ENCODE measurements at regions not wholly inside any gene's neighbourhood (a gene's known extent, or its start where the extent isn't known, plus 50 kb on each side); places are given as distances from the start of the nearest gene placed in this dataset.

DNA sequence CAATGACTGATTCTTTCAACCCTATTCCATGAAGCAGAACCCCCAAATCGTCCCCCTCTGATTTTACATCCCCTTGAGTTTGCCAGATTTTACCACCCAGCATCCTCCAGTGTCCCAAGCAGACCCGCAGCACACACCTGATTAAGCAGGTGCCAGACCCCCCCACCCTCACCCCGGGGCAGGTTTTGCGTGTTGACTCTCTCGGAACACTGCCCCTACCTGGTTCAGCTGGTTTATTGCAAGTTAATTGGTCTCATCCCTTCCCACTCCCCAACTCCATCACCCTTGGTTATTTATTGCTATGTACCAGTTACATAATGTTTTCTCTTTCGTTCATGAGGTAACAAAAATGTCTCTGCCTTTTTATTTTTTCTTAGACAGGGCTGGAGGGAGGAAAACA, 258.4 kb downstream of the BCOR start:
- TF ChIP-seq, protein P1, sequence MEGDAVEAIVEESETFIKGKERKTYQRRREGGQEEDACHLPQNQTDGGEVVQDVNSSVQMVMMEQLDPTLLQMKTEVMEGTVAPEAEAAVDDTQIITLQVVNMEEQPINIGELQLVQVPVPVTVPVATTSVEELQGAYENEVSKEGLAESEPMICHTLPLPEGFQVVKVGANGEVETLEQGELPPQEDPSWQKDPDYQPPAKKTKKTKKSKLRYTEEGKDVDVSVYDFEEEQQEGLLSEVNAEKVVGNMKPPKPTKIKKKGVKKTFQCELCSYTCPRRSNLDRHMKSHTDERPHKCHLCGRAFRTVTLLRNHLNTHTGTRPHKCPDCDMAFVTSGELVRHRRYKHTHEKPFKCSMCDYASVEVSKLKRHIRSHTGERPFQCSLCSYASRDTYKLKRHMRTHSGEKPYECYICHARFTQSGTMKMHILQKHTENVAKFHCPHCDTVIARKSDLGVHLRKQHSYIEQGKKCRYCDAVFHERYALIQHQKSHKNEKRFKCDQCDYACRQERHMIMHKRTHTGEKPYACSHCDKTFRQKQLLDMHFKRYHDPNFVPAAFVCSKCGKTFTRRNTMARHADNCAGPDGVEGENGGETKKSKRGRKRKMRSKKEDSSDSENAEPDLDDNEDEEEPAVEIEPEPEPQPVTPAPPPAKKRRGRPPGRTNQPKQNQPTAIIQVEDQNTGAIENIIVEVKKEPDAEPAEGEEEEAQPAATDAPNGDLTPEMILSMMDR (IDR thresholded peaks at IDR 0.05): no peak
- no peak for TF ChIP-seq POLR2A (IDR thresholded peaks at IDR 0.05)
